ENCODE measurements at regions not wholly inside any gene's neighbourhood (a gene's known extent, or its start where the extent isn't known, plus 50 kb on each side); places are given as distances from the start of the nearest gene placed in this dataset.

DNA sequence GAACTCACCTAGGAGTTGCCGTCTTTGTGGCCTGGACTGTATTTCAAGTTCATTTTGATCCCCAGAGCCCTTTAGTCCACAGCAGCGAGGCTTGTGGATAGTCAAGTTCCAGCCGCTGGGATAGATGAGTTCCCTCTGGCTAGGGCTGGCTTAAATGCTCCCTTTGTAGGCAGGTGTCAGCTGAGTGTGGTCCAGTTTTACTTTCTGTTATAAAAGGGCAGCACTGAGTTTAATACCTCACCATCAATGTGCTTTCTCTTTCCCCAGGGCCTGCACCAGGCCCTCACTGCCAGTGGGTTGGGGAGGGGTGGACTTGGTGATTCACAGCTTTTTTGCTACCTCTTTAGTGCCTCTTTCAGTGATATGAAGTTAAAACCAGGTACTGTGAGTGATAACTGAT is 188.2 kb downstream of the SLCO4C1 start:
- TF ChIP-seq RNF2 (IDR thresholded peaks at IDR 0.05; ENCODE audit: borderline replicate concordance, low read depth, low read length, missing control alignments, poor library complexity, severe bottlenecking) (no peak), CHD2 (IDR thresholded peaks at IDR 0.05; ENCODE audit: low read length) (no peak), FOSL1 (IDR thresholded peaks at IDR 0.05; ENCODE audit: insufficient read depth, low read depth, low read length) (no peak), HDAC2 (IDR thresholded peaks at IDR 0.05; ENCODE audit: borderline replicate concordance in 1 of 2, low read depth in 2 of 2, low read length in 2 of 2) (no peak), GABPA (IDR thresholded peaks at IDR 0.05; ENCODE audit: borderline replicate concordance, insufficient read depth, low read length) (no peak), POLR2A (IDR thresholded peaks at IDR 0.05; ENCODE audit: control extremely low read depth in 1 of 2, low read depth in 2 of 2, low read length in 2 of 2) (no peak)
- TF ChIP-seq, protein P1, sequence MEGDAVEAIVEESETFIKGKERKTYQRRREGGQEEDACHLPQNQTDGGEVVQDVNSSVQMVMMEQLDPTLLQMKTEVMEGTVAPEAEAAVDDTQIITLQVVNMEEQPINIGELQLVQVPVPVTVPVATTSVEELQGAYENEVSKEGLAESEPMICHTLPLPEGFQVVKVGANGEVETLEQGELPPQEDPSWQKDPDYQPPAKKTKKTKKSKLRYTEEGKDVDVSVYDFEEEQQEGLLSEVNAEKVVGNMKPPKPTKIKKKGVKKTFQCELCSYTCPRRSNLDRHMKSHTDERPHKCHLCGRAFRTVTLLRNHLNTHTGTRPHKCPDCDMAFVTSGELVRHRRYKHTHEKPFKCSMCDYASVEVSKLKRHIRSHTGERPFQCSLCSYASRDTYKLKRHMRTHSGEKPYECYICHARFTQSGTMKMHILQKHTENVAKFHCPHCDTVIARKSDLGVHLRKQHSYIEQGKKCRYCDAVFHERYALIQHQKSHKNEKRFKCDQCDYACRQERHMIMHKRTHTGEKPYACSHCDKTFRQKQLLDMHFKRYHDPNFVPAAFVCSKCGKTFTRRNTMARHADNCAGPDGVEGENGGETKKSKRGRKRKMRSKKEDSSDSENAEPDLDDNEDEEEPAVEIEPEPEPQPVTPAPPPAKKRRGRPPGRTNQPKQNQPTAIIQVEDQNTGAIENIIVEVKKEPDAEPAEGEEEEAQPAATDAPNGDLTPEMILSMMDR (IDR thresholded peaks at IDR 0.05; ENCODE audit: control extremely low read depth in 1 of 3, insufficient read depth in 1 of 3, low read depth in 1 of 3, low read length in 3 of 3) = no peak

All from H1 (cell line).